HG03025 (cell line): ENCODE measurements at regions not wholly inside any gene's neighbourhood (a gene's known extent, or its start where the extent isn't known, plus 50 kb on each side); places are given as distances from the start of the nearest gene placed in this dataset.
"Not testable (repeated sequence)": the region's sequence is repeated elsewhere in the genome, so short reads cannot be mapped to it uniquely, and the experiment has no call there.

Experiments used
- ATAC-seq: cut with Tn5 transposase; IDR thresholded peaks from one replicate; pipeline ENCODE4 v1.9.1; 2021; ENCODE audit warnings: mild to moderate bottlenecking, moderate library complexity; ENCODE audit not compliant: unreplicated experiment, low FRiP score

- no peak for ATAC-seq
Observed at GRCh38 chr1:56137090-56137489, 442.3 kb downstream of the PLPP3 start.

- peak; percentile 7 for ATAC-seq
Observed at GRCh38 chr1:56135864-56136147, 443.6 kb downstream of the PLPP3 start.

- peak; percentile 53 for ATAC-seq
Observed at GRCh38 chr1:56135069-56135863, 444.1 kb downstream of the PLPP3 start.

- ATAC-seq: no peak
Observed at GRCh38 chr1:56133522-56134472, 445.6 kb downstream of the PLPP3 start.

GRCh38 chr1:56132520-56132919 is 446.8 kb downstream of the PLPP3 start:
- no peak for ATAC-seq

- no peak for ATAC-seq
Observed at GRCh38 chr1:56129837-56130236, 449.5 kb downstream of the PLPP3 start.

GRCh38 chr1:56125316-56125715 is 454.0 kb downstream of the PLPP3 start:
- no peak for ATAC-seq

- no peak for ATAC-seq
Observed at GRCh38 chr1:56123826-56124225, 455.5 kb downstream of the PLPP3 start.

- ATAC-seq: no peak
Observed at GRCh38 chr1:56123421-56123820, 455.9 kb downstream of the PLPP3 start.

GRCh38 chr1:56120021-56120420 is 459.3 kb downstream of the PLPP3 start:
- no peak for ATAC-seq

GRCh38 chr1:56118676-56119075 is 460.7 kb downstream of the PLPP3 start:
- not testable (repeated sequence) for ATAC-seq

- no peak for ATAC-seq
Observed at GRCh38 chr1:56115701-56116100, 463.7 kb downstream of the PLPP3 start.

GRCh38 chr1:56113679-56114078 is 465.7 kb downstream of the PLPP3 start:
- no peak for ATAC-seq

GRCh38 chr1:56107275-56107638 is 472.1 kb downstream of the PLPP3 start:
- ATAC-seq: no peak

- ATAC-seq: no peak
Observed at GRCh38 chr1:56106531-56107274, 472.7 kb downstream of the PLPP3 start.

- ATAC-seq: no peak
Observed at GRCh38 chr1:56105397-56105796, 474.0 kb downstream of the PLPP3 start.

GRCh38 chr1:56099766-56100265 is 479.5 kb downstream of the PLPP3 start:
- ATAC-seq: no peak

GRCh38 chr1:56098946-56099345 is 480.4 kb downstream of the PLPP3 start:
- ATAC-seq: no peak

- ATAC-seq: no peak
Observed at GRCh38 chr1:56097713-56098112, 481.6 kb downstream of the PLPP3 start.

- ATAC-seq: no peak
Observed at GRCh38 chr1:56095696-56096665, 483.4 kb downstream of the PLPP3 start.
